HL-60/S4 (cell line): ENCODE measurements at regions not wholly inside any gene's neighbourhood (a gene's known extent, or its start where the extent isn't known, plus 50 kb on each side); places are given as distances from the start of the nearest gene placed in this dataset.
"Not testable (repeated sequence)": the region's sequence is repeated elsewhere in the genome, so short reads cannot be mapped to it uniquely, and the experiment has no call there.

ENCODE experiments used
- in situ Hi-C: fragments of 300-500 bp; cut with MboI; formaldehyde crosslinking; loops from 2 replicates; pipeline ENCODE4 v1.14.3; 2022; ENCODE audit warnings: low sequenced_read_pairs

DNA sequence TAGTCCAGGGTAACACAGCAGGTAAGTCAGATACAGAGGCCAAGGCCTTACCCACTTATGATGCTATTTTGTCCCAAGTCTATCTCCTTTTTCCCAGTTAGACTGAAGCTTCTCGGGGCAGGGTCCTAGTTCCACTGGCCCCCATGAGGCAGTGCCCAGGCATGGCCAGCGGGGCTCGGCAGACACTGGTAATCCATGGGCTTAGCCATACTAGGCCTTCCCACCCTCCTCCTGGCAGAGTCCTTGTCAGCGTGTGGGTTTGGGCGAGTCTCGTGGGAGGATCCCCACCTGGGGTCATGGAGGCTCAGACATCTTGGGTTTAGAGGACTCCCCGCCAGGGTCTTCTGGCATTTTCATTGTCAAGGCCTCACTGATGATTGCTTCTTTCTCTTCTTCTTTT is 84.7 kb upstream of the BRD7 start:
- in situ Hi-C loops = no loop called here

DNA sequence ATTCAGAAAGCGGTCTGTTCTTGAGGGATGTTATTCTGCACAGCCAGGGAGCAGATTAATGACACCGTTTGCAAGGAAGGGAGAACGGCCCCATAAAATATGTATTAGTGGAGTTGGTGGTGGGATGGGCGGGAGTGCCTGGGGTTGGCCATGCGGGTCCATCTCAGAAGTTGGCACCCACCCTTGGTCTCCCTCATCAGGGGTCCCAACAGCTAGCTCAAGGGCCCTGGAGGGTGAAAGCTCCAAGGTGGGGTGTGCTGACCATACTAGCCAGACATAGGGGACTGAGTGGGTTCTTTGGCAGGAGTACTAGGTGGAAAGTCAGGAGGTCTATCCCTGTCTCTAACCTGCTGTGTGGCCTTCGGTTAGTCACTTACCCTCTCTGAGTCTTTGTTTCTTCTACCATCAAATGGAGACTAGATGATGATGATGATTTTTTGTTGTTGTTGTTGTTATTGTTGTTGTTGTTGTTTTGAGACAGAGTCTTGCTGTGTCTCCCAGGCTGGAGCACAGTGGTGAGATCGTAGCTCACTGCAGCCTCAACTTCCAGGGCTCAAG is 83.2 kb upstream of the BRD7 start:
- in situ Hi-C loops = no loop called here

- in situ Hi-C loops = no loop called here
Measured at GRCh38 chr16:50450957-50451356, 82.2 kb upstream of the BRD7 start.

DNA sequence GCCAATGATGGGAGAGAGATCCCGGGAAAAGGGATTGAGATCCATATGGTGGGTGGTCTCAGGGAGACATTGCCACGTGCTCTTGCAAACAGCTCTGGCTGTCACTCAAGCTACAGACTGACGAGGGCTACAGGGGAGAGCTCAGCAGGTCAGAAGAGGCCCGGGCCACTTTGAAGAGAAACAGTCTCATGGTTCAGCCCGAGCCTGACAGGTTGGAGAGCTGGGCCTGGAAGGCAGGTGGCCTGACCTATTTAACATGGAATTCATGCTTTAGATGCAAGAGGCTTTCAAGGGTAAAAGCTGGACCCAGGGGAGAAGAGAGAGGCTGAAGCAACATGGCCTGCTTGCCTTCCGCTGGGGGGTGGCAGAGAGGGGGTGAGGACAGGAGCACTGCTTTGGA is 81.0 kb upstream of the BRD7 start:
- in situ Hi-C loops = no loop called here

DNA sequence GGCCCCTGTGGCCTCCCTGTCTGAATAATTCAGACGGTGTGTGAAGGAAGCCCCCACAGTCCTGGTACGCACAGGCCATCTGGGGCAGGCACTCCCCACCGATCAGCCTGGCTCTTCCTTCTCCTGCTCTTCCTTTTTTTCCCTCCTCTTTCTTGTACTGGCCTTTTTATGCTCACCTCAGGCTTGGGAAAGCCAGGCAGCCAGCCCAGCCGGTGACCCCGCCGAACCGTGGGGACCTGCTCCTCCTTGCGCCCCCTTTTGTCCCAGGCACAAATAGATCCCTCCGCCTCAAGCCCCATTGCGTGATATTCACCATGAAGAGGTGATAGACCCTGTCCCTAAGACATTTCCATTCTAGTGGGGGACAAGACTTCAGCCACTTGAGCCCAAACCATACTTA is 80.2 kb upstream of the BRD7 start:
- in situ Hi-C loops = no loop called here

DNA sequence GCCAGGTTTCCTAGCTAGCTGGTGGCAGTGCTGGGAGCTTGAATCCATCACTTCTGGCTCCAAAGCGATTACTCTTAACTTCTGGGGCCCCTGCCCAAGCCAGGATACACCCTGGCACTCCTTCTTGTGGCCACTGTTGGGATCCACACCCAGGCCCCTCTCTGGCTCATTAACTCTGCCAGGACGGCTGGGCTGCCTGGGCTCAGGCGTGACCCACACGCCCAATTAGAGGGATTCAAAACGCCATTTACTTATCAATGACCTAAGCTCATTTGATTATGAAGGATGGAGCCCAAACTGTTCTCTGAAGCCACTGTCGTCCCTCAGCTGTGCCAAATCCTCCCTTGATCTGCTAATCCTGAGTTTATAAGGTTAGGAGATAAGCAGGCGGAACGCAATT is 79.7 kb upstream of the BRD7 start:
- in situ Hi-C loops = no loop called here

GRCh38 chr16:50447386-50447785 is 78.6 kb upstream of the BRD7 start:
- in situ Hi-C loops = not testable (repeated sequence)

DNA sequence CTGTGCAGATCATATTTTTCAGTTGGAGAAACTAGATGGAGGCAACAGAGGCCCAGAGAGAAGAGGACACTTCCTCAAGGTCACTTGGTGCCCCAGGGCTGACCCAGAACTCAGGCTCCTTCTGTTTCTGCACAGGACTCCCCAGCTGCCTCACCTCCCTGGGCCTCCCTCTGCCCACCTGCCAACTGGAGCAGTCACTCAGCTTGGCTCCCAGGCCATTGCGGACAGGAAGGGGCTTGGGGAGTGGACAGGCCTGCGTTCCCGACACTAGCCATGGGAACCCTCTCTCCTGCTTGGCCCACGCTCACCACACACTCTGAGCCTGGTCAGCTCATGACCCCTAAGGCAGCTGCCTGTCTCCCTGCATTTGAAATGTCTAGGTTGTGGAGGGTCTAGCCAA is 78.1 kb upstream of the BRD7 start:
- in situ Hi-C loops = no loop called here

GRCh38 chr16:50445621-50446555 is 77.1 kb upstream of the BRD7 start:
- in situ Hi-C loops = no loop called here

DNA sequence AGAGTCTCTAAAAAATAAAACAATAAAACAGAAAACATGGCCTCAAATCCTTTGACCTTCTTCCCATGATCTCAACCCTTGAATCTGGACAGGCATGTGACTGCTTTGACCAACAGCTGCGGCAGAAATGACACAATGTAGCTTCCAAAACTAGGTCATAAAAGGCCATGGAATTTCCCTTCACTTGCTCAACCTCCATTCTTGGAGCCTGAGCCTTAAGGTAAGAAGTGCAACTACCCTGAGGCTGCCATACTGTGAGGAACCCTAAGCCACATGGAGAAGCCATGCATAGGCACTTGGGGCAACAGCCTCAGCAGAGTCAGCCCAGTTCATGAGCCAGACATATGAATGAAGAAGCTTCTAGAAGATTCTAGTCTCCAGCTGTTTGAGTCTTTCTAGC is 75.7 kb upstream of the BRD7 start:
- in situ Hi-C loops = no loop called here

DNA sequence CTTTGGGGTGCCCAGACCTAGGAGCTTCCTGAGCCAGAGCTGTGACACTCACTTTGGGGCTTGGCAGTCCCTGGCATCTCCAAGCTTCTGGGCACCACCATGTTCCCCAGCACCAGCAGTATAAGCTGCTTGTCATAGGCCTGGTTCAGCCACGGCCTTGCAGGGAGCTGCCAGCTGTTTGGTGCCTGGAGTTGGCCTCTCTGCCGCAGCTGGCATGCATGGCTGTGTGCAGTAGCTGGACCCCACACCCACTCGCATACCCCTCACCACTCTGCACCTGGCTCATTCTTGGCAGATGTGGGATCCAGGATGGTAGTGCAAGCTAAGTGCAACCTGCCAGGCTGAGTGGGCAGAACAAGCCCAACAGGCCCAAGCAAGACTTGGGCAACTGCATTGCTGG is 73.4 kb upstream of the BRD7 start:
- in situ Hi-C loops = no loop called here

- in situ Hi-C loops = no loop called here
Measured at GRCh38 chr16:50441486-50442157, 72.8 kb upstream of the BRD7 start.

DNA sequence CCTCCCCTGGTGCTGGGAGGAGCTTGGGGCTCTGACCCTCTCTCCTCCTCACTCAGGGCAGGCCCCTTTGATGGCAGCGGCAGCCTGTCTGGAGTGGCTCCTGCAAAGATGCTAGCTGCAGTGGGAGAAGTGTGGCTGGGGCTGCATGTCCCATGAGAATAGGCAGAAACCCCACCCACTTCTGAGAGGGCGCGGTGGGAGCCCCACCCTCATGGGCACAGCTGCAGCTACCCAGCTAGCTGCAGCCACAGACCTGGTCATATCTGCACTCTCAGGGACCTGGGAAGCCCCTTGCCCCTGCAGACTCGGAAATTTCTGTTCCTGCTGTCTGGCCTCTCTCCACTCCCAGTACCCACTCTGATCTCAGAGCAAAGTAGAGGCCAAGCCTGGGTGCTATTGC is 72.2 kb upstream of the BRD7 start:
- in situ Hi-C loops = no loop called here

- in situ Hi-C loops = no loop called here
Measured at GRCh38 chr16:50440531-50440930, 71.7 kb upstream of the BRD7 start.

GRCh38 chr16:50437769-50438437 is 69.1 kb upstream of the BRD7 start:
- in situ Hi-C loops = no loop called here

- in situ Hi-C loops = no loop called here
Measured at GRCh38 chr16:50436271-50436670, 67.5 kb upstream of the BRD7 start.

DNA sequence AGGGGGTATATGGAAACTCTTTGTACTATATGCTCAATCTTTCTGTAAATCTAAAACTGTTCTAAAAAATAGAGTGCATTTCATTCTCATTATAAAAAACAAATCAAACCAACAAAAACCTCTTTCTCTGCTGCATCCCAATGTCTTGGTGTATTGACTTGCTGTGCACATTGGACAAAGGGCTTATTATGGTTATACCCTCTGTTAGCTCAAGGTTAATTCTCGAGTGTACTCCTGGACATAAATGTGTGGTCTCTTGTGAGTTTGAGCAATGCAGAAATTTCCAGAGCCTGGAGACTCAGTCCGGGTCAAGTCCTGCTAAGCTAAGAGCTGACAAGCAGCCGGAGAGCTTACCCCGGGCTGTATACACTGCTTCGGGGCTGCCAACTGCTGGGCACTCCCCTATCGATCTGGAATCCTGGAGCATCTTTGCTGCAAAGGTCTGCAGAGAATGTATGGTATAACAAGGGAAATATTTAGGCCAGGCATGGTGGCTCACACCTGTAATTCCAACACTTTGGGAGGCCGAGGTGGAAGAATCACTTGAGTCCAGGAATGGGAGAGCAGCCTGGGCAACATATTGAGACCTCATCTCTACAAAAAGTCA is 66.2 kb upstream of the BRD7 start:
- in situ Hi-C loops = no loop called here

- in situ Hi-C loops = no loop called here
Measured at GRCh38 chr16:50430076-50430475, 61.3 kb upstream of the BRD7 start.

DNA sequence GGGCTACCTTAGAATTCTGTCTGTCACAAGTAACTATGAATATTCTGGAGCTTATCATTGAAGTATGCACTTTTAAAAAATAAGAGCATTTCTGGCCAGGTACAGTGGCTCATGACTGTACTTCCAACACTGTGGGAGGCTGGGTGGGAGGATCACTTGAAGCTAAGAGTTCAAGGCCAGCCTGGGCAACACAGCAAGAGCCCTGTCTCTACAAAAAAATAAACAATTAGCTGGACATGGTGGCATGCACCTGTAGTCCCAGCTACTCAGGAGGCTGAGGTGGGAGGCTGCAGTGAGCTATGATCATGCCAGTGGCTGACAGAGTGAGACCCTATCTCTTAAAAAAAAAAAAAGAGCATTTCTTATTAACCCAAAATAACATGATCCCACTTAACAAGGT is 60.0 kb upstream of the BRD7 start:
- in situ Hi-C loops = no loop called here

DNA sequence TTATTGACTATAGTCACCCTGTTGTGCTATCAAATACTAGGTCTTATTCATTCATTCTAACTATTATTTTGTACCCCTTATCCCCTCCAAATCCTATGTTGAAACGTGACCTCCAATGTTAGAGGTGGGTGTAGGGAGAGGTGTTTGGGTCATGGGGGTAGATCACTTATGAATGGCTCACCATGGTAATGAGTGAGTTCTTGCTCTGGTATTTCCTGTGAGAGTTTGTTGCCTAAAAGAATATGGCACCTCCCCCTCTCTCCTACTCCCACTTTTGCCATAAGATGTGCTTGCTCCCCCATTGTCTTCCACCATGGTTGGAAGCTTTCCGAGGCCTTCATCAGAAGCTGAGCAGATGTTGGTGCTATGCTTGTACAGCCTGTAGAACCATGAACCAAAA is 59.3 kb upstream of the BRD7 start:
- in situ Hi-C loops = no loop called here

DNA sequence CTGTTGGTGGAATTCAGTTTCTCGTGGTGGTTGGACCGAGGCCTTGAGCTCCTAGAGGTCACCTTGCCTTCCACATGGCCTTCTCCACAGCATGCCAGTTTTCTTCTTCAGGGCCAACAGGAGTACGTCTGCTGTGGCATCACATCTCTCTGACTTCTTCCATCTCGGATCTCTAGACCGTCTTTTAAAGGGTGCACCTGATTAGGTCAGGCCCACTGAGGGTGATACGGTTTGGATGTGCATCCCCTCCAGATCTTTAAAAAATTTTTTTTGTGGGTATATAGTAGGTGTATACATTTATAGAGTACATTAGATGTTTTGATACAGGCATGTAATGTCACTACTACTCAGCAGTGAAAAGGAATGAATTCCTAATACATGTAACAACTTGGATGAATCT is 58.3 kb upstream of the BRD7 start:
- in situ Hi-C loops = no loop called here
